Sigmoid colon (tissue), 4 donors: ENCODE measurements at regions not wholly inside any gene's neighbourhood (a gene's known extent, or its start where the extent isn't known, plus 50 kb on each side); places are given as distances from the start of the nearest gene placed in this dataset.
"Not testable (repeated sequence)": the region's sequence is repeated elsewhere in the genome, so short reads cannot be mapped to it uniquely, and the experiment has no call there.

Experiments
- CTCF ChIP-seq, 4 experiments: fragments of 450-650 bp in 3 of 4; fragments of 200-600 bp in 1 of 4; IDR thresholded peaks; one replicate each; pipeline ENCODE4 v1.5.1; 2016 to 2019; ENCODE audit warnings: antibody characterized with exemption in 4 of 4, mild to moderate bottlenecking in 3 of 4, moderate library complexity in 2 of 4
- EP300 ChIP-seq, 4 donors: sonication (generic); formaldehyde crosslinking; IDR thresholded peaks; one replicate each; pipeline ENCODE4 v1.6.1; 2017; ENCODE audit warnings: antibody characterized with exemption in 4 of 4
- POLR2A ChIP-seq, 2 donors: fragments of 450-650 bp; IDR thresholded peaks; one replicate each; pipeline ENCODE4 v1.6.1; 2016; ENCODE audit warnings: antibody characterized with exemption in 2 of 2, mild to moderate bottlenecking in 2 of 2, moderate library complexity in 2 of 2
- POLR2AphosphoS5 ChIP-seq, 4 donors: sonication (generic); formaldehyde crosslinking; IDR thresholded peaks; one replicate each; pipeline ENCODE4 v1.6.1; 2017; ENCODE audit warnings: antibody characterized with exemption in 4 of 4

GRCh38 chr1:229935157-229935556, 131.9 kb upstream of the GALNT2 start:
- TF ChIP-seq CTCF, POLR2A, POLR2AphosphoS5, EP300 (IDR thresholded peaks at IDR 0.05): not testable (repeated sequence)
